Brain microvascular endothelial cell (primary cell): ENCODE measurements at regions not wholly inside any gene's neighbourhood (a gene's known extent, or its start where the extent isn't known, plus 50 kb on each side); places are given as distances from the start of the nearest gene placed in this dataset.

Experiments used
- DNase-seq: peaks from one replicate; pipeline ENCODE4 v3.0.0-alpha.2; 2020
- H3K27ac ChIP-seq: fragments of 250-450 bp; sonication (Bioruptor Pico); 2 replicates; pipeline ENCODE4 v1.5.1; 2020; ENCODE audit warnings: mild to moderate bottlenecking, moderate library complexity
- H3K27me3 ChIP-seq: fragments of 250-450 bp; sonication (Bioruptor Pico); replicated peaks from 2 replicates; pipeline ENCODE4 v1.5.1; 2020; ENCODE audit warnings: mild to moderate bottlenecking
- H3K36me3 ChIP-seq: fragments of 250-450 bp; sonication (Bioruptor Pico); replicated peaks from 2 replicates; pipeline ENCODE4 v1.5.1; 2020; ENCODE audit warnings: mild to moderate bottlenecking
- H3K4me3 ChIP-seq: 2 replicates; pipeline ENCODE4 v1.5.1; 2011; ENCODE audit warnings: low read depth, mild to moderate bottlenecking, control low read depth, low read length, moderate library complexity
- in situ Hi-C: cut with HindIII; loops from 2 replicates; pipeline ENCODE4 v1.10.0; 2017; ENCODE audit warnings: low sequenced_read_pairs, low pct_ligation_motif_present
- TF ChIP-seq, protein P1 (sequence below): IDR thresholded peaks from 2 replicates; pipeline ENCODE4 v1.5.1; 2011; ENCODE audit warnings: low read depth, mild to moderate bottlenecking, moderate library complexity, low read length, control low read depth, inconsistent platforms; ENCODE audit errors: missing control alignments

DNA sequence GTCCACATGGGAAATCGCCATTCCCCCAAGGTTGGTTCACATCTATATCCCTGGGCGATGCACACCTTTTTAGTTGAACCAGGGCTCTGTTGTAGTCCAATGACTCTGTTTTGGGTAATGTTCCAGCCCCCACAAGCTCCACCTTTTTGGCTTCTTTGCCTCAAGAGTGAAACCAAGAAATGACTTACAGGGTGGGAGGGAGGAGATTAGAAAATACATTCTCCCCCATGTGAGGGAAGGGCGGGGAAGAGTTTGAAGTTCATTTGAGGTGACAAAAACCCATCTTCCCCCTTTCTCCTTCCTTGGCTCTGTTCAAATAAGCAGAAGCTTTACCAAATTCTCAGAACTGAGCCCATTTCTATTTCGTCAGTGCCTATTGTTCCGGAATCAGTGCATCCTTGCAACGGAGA lies 82.8 kb downstream of the GATA3 start:
- in situ Hi-C loops = no loop called here
- Histone ChIP-seq H3K27me3 (no peaks in the 10 kb centered on the region), H3K27ac (no peak overlapping the region), H3K36me3 (no peaks in the 10 kb centered on the region), H3K4me3 (no peak overlapping the region)
- DNase-seq = no peak
- TF ChIP-seq, protein P1, sequence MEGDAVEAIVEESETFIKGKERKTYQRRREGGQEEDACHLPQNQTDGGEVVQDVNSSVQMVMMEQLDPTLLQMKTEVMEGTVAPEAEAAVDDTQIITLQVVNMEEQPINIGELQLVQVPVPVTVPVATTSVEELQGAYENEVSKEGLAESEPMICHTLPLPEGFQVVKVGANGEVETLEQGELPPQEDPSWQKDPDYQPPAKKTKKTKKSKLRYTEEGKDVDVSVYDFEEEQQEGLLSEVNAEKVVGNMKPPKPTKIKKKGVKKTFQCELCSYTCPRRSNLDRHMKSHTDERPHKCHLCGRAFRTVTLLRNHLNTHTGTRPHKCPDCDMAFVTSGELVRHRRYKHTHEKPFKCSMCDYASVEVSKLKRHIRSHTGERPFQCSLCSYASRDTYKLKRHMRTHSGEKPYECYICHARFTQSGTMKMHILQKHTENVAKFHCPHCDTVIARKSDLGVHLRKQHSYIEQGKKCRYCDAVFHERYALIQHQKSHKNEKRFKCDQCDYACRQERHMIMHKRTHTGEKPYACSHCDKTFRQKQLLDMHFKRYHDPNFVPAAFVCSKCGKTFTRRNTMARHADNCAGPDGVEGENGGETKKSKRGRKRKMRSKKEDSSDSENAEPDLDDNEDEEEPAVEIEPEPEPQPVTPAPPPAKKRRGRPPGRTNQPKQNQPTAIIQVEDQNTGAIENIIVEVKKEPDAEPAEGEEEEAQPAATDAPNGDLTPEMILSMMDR = no peak

DNA sequence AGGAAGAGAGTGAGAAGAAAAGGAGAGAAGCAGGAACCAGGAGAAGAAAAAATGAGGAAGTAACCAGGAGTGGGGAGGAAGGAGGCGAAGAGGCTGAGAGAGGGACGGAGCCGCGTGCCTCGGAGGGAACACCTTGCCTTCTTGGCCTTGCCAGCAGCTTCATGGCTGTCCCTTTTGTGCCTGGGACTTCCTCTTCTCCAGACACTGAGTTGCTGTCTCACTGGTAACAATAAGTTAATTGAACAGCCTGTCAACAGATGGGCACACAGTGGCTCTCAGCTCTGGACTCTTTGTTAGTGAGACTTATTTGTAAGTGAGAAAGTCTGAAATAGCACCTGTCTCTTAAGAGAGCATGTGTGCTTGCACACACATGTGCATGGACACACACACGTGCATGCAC lies 83.2 kb downstream of the GATA3 start:
- TF ChIP-seq, protein P1 = no peak
- Histone ChIP-seq H3K36me3 (no peaks in the 10 kb centered on the region), H3K27me3 (no peaks in the 10 kb centered on the region), H3K27ac (no peak overlapping the region), H3K4me3 (no peak overlapping the region)
- no peak for DNase-seq
- in situ Hi-C loops = no loop called here

DNA sequence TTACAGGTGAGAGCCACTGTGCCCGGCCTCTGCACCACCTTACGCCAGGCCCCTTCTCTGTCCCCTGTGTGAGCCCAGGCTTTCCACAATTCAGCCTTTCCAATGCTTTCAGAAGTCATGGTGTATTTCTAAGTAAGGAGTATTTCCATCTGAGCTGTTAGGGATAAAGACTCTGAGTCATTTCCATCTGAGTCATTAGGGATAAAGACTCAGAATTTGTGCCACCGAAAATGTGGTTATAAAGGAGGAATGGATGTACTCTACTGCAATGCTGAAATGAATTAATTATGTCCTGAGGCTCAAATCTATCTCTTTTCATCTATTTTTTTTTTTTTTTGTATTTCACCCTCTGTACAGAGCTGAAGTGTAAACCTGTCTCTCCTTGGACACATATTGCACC lies 84.0 kb downstream of the GATA3 start:
- TF ChIP-seq, protein P1 = no peak
- Histone ChIP-seq H3K4me3 (no peak overlapping the region), H3K27ac (no peak overlapping the region), H3K36me3 (no peaks in the 10 kb centered on the region), H3K27me3 (no peaks in the 10 kb centered on the region)
- DNase-seq = no peak
- in situ Hi-C loops = no loop called here

DNA sequence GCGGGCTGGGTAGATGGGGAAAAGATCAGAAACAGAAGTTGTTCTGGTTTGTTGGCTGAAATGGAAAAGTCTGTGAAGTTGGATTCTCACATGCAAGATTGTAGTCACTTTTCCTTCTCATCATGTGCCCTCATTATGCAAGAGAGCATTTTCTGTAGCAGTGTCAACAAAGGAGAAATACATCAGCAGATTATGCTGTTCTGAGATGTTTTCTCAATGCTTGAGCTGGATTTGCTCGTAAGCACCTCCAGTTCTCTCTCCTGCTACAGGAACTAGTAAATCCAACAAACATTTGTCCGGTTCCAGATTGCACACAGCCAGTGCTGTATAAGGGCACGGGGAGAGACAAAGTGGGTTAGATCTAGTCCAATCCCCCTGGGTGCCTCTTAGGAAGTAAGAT lies 90.0 kb downstream of the GATA3 start:
- H3K27me3 ChIP-seq = no peaks in the 10 kb centered on the region
- DNase-seq = no peak
- TF ChIP-seq, protein P1 = no peak
- no peaks in the 10 kb centered on the region for H3K36me3 ChIP-seq
- H3K27ac ChIP-seq = no peak overlapping the region
- in situ Hi-C loops = no loop called here
- H3K4me3 ChIP-seq = no peak overlapping the region

DNA sequence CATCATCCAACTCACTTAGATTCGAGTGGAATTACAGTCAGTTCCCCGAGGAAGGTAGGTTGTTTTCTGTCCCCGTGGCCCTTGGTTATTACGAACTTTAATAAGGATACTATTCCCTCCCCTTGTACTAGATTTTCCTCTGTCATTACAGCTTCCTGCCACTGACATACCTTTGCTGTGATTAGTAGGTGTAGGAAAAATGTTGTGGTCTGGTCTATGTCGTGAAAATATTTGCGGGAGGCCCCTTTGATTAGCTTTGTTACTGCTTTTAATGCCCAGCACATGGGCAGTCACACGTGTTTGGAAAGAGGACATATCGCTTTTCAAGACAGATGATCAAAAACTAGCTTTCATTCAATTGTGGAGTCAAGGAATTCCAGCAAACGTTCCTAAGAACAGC lies 92.2 kb downstream of the GATA3 start:
- TF ChIP-seq, protein P1 = no peak
- in situ Hi-C loops = no loop called here

DNA sequence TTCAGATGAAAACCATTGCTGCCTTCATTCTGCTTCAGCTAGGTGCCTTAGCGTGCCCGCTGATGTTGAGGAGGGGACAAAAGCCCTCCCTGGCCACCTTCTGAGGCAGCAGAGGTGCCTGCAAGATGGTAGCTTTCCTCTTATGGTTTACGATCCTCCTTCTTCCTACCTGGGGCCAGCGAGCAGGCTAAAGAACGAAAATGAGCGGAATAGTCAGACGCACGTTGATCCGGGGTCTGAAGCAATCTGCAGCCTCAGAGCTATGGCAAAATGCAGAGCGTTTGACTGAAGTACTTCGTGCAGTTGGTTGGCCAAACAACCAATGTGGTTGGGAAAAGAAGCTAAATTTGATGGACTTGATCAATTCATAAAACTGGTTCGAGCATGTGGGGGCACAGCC lies 95.5 kb downstream of the GATA3 start:
- H3K36me3 ChIP-seq = no peaks in the 10 kb centered on the region
- TF ChIP-seq, protein P1 = no peak
- no peak overlapping the region for H3K4me3 ChIP-seq
- H3K27me3 ChIP-seq = no peaks in the 10 kb centered on the region
- DNase-seq = no peak
- no peak overlapping the region for H3K27ac ChIP-seq
- in situ Hi-C loops = no loop called here

More for the DNA sequence above, 92.2 kb downstream of the GATA3 start:
- no peak overlapping the region for H3K27ac ChIP-seq
- no peaks in the 10 kb centered on the region for H3K27me3 ChIP-seq
- no peak for DNase-seq
- H3K36me3 ChIP-seq = no peaks in the 10 kb centered on the region
- no peak overlapping the region for H3K4me3 ChIP-seq
